Activated CD4-positive, alpha-beta T cell treated with anti-CD3 and anti-CD28 coated beads, Interleukin-2, amount 50 U/mL, for 24 hours (primary cell): ENCODE measurements at regions not wholly inside any gene's neighbourhood (a gene's known extent, or its start where the extent isn't known, plus 50 kb on each side); places are given as distances from the start of the nearest gene placed in this dataset.

Experiments
- DNase-seq, 2 donors: peaks; one replicate each; pipeline ENCODE4 v3.0.0-alpha.2; 2020; ENCODE audit warnings: low read depth in 1 of 2, low spot score in 1 of 2

- no peak for DNase-seq
These were observed 192.3 kb upstream of the GDNF start for GRCh38 chr5:38032149-38032548.

- no peak for DNase-seq
These were observed 191.5 kb upstream of the GDNF start for GRCh38 chr5:38031304-38031703.

- DNase-seq = no peak
These were observed 189.7 kb upstream of the GDNF start for GRCh38 chr5:38029397-38030065.

- DNase-seq = no peak
These were observed 184.0 kb upstream of the GDNF start for GRCh38 chr5:38023799-38024198.

GRCh38 chr5:38023371-38023770 is 183.5 kb upstream of the GDNF start:
- DNase-seq = no peak

GRCh38 chr5:38022631-38023030 is 182.8 kb upstream of the GDNF start:
- DNase-seq = no peak

- no peak for DNase-seq
These were observed 178.2 kb upstream of the GDNF start for GRCh38 chr5:38018016-38018415.

- DNase-seq = no peak
These were observed 173.3 kb upstream of the GDNF start for GRCh38 chr5:38013107-38013506.

GRCh38 chr5:38011668-38012188 is 171.9 kb upstream of the GDNF start:
- DNase-seq = no peak

- DNase-seq = no peak
These were observed 170.0 kb upstream of the GDNF start for GRCh38 chr5:38009749-38010358.

- no peak for DNase-seq
These were observed 168.4 kb upstream of the GDNF start for GRCh38 chr5:38008198-38008597.

- no peak for DNase-seq
These were observed 159.8 kb upstream of the GDNF start for GRCh38 chr5:37999593-37999992.

- no peak for DNase-seq
These were observed 157.1 kb upstream of the GDNF start for GRCh38 chr5:37996918-37997317.

- DNase-seq = no peak
These were observed 154.9 kb upstream of the GDNF start for GRCh38 chr5:37994729-37995128.

GRCh38 chr5:37991301-37992299 is 151.8 kb upstream of the GDNF start:
- DNase-seq = no peak

GRCh38 chr5:37989884-37990283 is 150.0 kb upstream of the GDNF start:
- no peak for DNase-seq

GRCh38 chr5:37988454-37989046 is 148.7 kb upstream of the GDNF start:
- no peak for DNase-seq

GRCh38 chr5:37984300-37984699 is 144.5 kb upstream of the GDNF start:
- DNase-seq = no peak

GRCh38 chr5:37983463-37983862 is 143.6 kb upstream of the GDNF start:
- DNase-seq = no peak

- DNase-seq = no peak
These were observed 139.7 kb upstream of the GDNF start for GRCh38 chr5:37979559-37979958.

GRCh38 chr5:37975531-37975930 is 135.7 kb upstream of the GDNF start:
- no peak for DNase-seq
